Hepatocyte (in vitro differentiated cells): ENCODE measurements at regions not wholly inside any gene's neighbourhood (a gene's known extent, or its start where the extent isn't known, plus 50 kb on each side); places are given as distances from the start of the nearest gene placed in this dataset.

Experiments used
- DNase-seq: peaks from one replicate; pipeline ENCODE4 v3.0.0-alpha.2; 2016; ENCODE audit warnings: low spot score
- H2AFZ ChIP-seq: fragments of 200-600 bp; sonication (generic); 2 replicates; pipeline ENCODE4 v1.6.0; 2016; ENCODE audit warnings: antibody characterized with exemption, mild to moderate bottlenecking
- H3K27ac ChIP-seq: fragments of 200-600 bp; sonication (generic); 2 replicates; pipeline ENCODE4 v1.5.1; 2016; ENCODE audit warnings: mild to moderate bottlenecking
- H3K27me3 ChIP-seq: fragments of 200-600 bp; sonication (generic); 2 replicates; pipeline ENCODE4 v1.6.1; 2016
- H3K36me3 ChIP-seq: fragments of 200-600 bp; sonication (generic); replicated peaks from 2 replicates; pipeline ENCODE4 v1.5.1; 2016; ENCODE audit warnings: low read depth; ENCODE audit not compliant: insufficient read depth
- H3K4me1 ChIP-seq: fragments of 200-600 bp; sonication (generic); 2 replicates; pipeline ENCODE4 v1.5.1; 2016; ENCODE audit warnings: mild to moderate bottlenecking, moderate library complexity; ENCODE audit not compliant: insufficient read depth
- H3K4me2 ChIP-seq: fragments of 200-600 bp; sonication (generic); 2 replicates; pipeline ENCODE4 v1.6.0; 2016
- H3K4me3 ChIP-seq: fragments of 200-600 bp; sonication (generic); 2 replicates; pipeline ENCODE4 v1.5.1; 2016; ENCODE audit warnings: mild to moderate bottlenecking
- H3K79me2 ChIP-seq: fragments of 200-600 bp; sonication (generic); 2 replicates; pipeline ENCODE4 v1.6.0; 2017; ENCODE audit warnings: mild to moderate bottlenecking
- H3K9me2 ChIP-seq: fragments of 200-600 bp; sonication (generic); replicated peaks from 2 replicates; pipeline ENCODE4 v1.6.0; 2017; ENCODE audit warnings: mild to moderate bottlenecking; ENCODE audit not compliant: insufficient read depth
- H3K9me3 ChIP-seq: fragments of 200-600 bp; sonication (generic); 2 replicates; pipeline ENCODE4 v1.5.1; 2016; ENCODE audit warnings: low read depth, mild to moderate bottlenecking
- H4K20me1 ChIP-seq: fragments of 200-600 bp; sonication (generic); 2 replicates; pipeline ENCODE4 v1.6.0; 2016; ENCODE audit warnings: mild to moderate bottlenecking; ENCODE audit not compliant: insufficient read depth, poor library complexity, severe bottlenecking
- EZH2 ChIP-seq: fragments of 200-600 bp; sonication (generic); IDR thresholded peaks from 2 replicates; pipeline ENCODE4 v1.6.1; 2016; ENCODE audit warnings: antibody characterized with exemption, mild to moderate bottlenecking, borderline replicate concordance
- EZH2phosphoT487 ChIP-seq: fragments of 200-600 bp; sonication (generic); IDR thresholded peaks from one replicate; pipeline ENCODE4 v1.6.1; 2018; ENCODE audit warnings: antibody characterized with exemption, mild to moderate bottlenecking, low read depth, moderate library complexity; ENCODE audit not compliant: unreplicated experiment, severe bottlenecking
- WGBS: methylation state at CpG from one replicate; pipeline ENCODE4 v1.1.6; 2016; ENCODE audit warnings: low lambda C conversion rate; ENCODE audit errors: missing lambda C conversion rate; 5-methylcytosine and 5-hydroxymethylcytosine counted together
- TF ChIP-seq, protein P1 (sequence below): fragments of 200-600 bp; sonication (generic); IDR thresholded peaks from 2 replicates; pipeline ENCODE4 v1.5.1; 2016; ENCODE audit warnings: antibody characterized with exemption, mild to moderate bottlenecking; ENCODE audit not compliant: poor library complexity

GRCh38 chrX:8025705-8026104 lies 98.5 kb upstream of the PNPLA4 start:
- H3K4me1 ChIP-seq: no peaks in the 10 kb centered on the region
- H3K27ac ChIP-seq: no peak overlapping the region
- H3K36me3 ChIP-seq: no peaks in the 10 kb centered on the region
- TF ChIP-seq EZH2 (no peak), EZH2phosphoT487 (no peak)
- TF ChIP-seq, protein P1, sequence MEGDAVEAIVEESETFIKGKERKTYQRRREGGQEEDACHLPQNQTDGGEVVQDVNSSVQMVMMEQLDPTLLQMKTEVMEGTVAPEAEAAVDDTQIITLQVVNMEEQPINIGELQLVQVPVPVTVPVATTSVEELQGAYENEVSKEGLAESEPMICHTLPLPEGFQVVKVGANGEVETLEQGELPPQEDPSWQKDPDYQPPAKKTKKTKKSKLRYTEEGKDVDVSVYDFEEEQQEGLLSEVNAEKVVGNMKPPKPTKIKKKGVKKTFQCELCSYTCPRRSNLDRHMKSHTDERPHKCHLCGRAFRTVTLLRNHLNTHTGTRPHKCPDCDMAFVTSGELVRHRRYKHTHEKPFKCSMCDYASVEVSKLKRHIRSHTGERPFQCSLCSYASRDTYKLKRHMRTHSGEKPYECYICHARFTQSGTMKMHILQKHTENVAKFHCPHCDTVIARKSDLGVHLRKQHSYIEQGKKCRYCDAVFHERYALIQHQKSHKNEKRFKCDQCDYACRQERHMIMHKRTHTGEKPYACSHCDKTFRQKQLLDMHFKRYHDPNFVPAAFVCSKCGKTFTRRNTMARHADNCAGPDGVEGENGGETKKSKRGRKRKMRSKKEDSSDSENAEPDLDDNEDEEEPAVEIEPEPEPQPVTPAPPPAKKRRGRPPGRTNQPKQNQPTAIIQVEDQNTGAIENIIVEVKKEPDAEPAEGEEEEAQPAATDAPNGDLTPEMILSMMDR: no peak
- no peaks in the 10 kb centered on the region for H3K27me3 ChIP-seq
- no peaks in the 10 kb centered on the region for H3K9me2 ChIP-seq
- no peak overlapping the region for H2AFZ ChIP-seq
- H3K4me2 ChIP-seq: no peak overlapping the region
- no peak for DNase-seq
- H3K9me3 ChIP-seq: no peaks in the 10 kb centered on the region
- no peak overlapping the region for H3K4me3 ChIP-seq
- no peaks in the 10 kb centered on the region for H3K79me2 ChIP-seq
- H4K20me1 ChIP-seq: no peaks in the 10 kb centered on the region

DNA sequence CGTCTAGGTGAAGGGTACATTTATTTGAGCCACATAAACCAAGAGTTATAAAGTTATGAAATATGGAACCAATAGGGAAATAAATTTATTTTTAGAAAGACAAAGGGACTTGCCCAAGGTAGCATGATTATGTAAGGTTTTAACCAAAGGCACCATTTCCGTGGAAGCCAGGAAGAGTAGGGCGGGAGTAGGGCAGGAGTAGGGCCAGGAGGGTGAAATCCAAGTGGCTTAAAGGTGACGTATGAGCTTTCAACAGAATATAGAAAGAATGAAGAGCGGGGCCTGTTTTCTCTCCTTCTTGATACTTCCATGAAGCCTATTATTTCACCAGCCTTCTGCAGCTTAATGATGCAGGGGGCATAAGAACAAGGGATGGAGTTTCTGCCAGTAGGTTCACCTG lies 91.7 kb upstream of the PNPLA4 start:
- no peak overlapping the region for H3K4me2 ChIP-seq
- TF ChIP-seq EZH2phosphoT487: no peak
- TF ChIP-seq, protein P1: no peak
- no peak for TF ChIP-seq EZH2
- H3K27me3 ChIP-seq: no peaks in the 10 kb centered on the region
- 79% methylated on average over 5 of the region's 5 CpGs for WGBS
- no peak overlapping the region for H3K4me3 ChIP-seq
- H3K36me3 ChIP-seq: no peaks in the 10 kb centered on the region
- DNase-seq: no peak
- H3K9me3 ChIP-seq: no peaks in the 10 kb centered on the region
- no peaks in the 10 kb centered on the region for H3K79me2 ChIP-seq
- H3K9me2 ChIP-seq: no peaks in the 10 kb centered on the region
- H3K4me1 ChIP-seq: no peaks in the 10 kb centered on the region
- no peak overlapping the region for H2AFZ ChIP-seq
- H4K20me1 ChIP-seq: no peaks in the 10 kb centered on the region
- no peak overlapping the region for H3K27ac ChIP-seq

- TF ChIP-seq EZH2phosphoT487 (no peak), EZH2 (no peak)
- TF ChIP-seq, protein P1: no peak
- Histone ChIP-seq H3K4me2 (no peak overlapping the region), H3K9me3 (no peaks in the 10 kb centered on the region), H2AFZ (no peak overlapping the region), H4K20me1 (no peaks in the 10 kb centered on the region), H3K9me2 (no peaks in the 10 kb centered on the region), H3K4me1 (no peaks in the 10 kb centered on the region), H3K27me3 (no peaks in the 10 kb centered on the region), H3K36me3 (no peaks in the 10 kb centered on the region), H3K27ac (no peak overlapping the region), H3K79me2 (no peaks in the 10 kb centered on the region), H3K4me3 (no peak overlapping the region)
- DNase-seq: no peak
- WGBS: 87% methylated on average over 4 of the region's 4 CpGs
Observed at GRCh38 chrX:8010105-8010504, 82.9 kb upstream of the PNPLA4 start.

DNA sequence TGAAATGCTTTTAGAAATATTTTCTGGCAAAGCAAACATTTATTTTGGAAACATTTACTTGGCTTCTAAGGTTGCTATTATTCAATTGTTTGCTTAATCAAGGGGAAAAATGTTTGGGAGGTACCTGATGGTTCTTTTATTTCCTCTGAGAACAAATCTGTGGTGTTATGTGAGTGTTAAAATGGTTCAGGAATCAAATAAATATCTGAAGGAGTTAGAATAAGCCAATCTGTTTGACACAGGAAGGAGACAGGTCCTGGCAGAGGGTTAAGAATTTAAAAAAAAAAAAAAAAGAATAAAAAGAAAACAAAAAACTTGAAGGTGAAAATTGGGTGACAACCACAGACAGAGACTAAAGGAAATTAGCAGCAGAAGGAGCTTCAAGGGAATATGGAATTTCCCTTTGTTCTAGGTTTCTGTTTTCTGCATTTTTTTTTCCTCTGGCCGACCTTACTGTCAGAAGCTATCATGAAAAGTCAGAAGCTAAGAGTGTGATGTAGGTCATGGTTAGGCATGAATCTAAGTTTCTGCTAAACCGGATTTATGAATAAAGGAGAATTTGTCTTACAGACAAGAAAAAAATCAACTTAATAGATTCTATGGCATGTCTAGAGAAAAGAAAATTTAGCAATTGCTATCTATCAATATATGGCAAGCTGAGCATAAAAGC lies 78.6 kb upstream of the PNPLA4 start:
- H4K20me1 ChIP-seq: no peaks in the 10 kb centered on the region
- H3K4me1 ChIP-seq: no peaks in the 10 kb centered on the region
- no peaks in the 10 kb centered on the region for H3K9me2 ChIP-seq
- DNase-seq: no peak
- H3K9me3 ChIP-seq: no peaks in the 10 kb centered on the region
- H3K36me3 ChIP-seq: no peaks in the 10 kb centered on the region
- TF ChIP-seq EZH2phosphoT487 (no peak), EZH2 (no peak)
- no peak overlapping the region for H3K4me2 ChIP-seq
- no peak overlapping the region for H3K27ac ChIP-seq
- no peaks in the 10 kb centered on the region for H3K27me3 ChIP-seq
- H3K4me3 ChIP-seq: no peak overlapping the region
- H2AFZ ChIP-seq: no peak overlapping the region
- WGBS: 69% methylated on average over 2 of the region's 2 CpGs
- no peaks in the 10 kb centered on the region for H3K79me2 ChIP-seq
